Hippocampal formation (tissue), 2 donors: ENCODE measurements at regions not wholly inside any gene's neighbourhood (a gene's known extent, or its start where the extent isn't known, plus 50 kb on each side); places are given as distances from the start of the nearest gene placed in this dataset.

ENCODE experiments used
- DNase-seq, 2 donors: peaks; one replicate each; lab custom pipeline; 2025; lab: John Stamatoyannopoulos, UW

DNA sequence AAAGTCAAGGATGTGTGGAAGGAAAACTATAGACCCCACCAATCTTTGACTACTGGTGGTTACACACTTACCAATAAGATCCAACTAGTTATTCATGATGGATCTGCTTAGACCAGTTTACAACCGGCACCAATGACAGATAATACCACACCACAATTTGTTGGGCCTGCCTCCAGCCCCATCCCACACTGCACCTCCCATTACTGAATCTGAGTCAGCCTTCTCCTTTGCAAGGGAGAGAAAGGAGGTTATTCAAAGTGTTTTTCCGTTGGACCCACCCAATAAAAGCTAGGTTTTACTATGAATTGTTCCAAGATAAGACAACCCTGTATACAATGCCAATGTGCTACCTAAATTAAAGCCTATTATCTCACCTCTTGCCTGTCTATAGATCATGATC lies 453.5 kb downstream of the MTRR start:
- no peak for DNase-seq

- no peak for DNase-seq
Observed at GRCh38 chr5:8327016-8327415, 458.1 kb downstream of the MTRR start.

- DNase-seq: no peak
Observed at GRCh38 chr5:8329773-8330172, 460.8 kb downstream of the MTRR start.

DNA sequence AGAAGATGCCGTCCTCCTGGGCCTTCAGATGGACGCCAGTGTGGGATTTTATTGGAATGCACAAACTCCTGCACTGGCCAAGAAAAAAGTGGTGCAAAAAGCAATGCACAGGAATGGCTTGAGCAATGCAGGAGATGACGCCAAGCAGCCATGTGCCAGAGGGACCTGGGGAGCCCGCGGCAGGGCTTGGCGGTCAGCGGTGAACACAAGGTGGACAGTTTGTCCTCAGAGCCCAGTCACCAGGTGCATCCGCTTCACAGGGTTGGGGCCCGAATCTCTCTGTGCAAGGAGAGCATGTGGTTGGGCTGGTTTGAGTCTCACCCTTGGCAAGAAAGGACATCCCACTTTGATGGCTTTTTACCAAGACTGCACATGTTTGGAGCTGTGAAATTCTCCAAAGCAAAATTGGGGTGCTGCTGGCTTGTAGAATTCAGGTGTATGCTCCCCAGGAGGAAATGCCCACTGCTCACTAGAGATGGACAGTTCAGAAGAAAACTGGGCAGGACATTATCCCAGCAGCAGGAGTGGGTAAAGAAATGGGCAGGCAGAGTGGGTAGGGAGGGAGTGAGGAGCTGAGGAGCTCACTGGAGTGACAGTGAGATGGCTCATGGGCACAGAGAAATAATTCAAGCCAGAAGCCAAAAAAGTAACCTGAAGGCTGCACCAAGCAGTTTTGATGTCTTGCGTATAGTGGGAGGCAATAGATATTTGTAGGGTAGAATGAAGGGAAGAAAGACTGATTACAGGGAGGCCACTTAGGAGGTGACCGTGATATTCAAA lies 463.9 kb downstream of the MTRR start:
- no peak for DNase-seq

DNA sequence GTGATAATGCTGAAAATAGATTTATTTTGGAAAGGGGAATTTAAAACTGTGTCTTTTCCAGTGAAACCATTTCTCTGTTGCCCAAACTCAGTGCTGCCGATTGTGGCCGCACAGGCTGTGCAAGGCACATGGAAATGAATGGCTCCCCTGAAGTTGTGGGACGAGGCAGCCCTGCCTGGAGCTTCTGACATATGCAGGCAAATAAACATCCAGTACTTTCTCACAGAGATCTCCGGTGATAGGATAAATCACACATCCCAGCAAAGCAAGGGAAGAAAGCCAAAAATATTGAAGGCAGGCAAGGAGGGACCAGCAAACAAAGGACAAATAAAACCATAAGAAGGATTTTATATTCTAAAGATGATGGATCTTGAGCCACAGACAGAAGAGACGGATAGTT lies 464.5 kb downstream of the MTRR start:
- no peak for DNase-seq

DNA sequence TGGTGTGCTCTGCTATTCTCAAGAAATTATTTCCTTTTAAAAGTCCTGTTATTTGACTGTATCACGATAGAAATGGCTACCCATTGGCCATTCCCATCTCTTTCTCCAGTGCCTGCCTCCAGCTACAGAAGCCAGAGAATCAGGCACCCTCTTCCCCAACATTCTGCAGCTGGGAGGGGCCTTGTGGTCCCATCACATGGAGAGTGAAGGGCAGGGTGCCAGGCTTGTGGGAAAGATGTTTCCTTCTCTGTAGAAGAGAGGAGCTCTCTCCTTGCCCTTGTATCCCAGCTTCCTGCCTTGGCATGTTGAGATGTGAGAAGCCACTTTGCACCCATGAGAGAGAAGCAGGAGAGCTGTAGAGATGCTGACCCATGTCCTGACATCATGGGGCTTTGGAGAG lies 465.0 kb downstream of the MTRR start:
- DNase-seq: no peak

GRCh38 chr5:8340261-8340660 lies 471.3 kb downstream of the MTRR start:
- no peak for DNase-seq

DNA sequence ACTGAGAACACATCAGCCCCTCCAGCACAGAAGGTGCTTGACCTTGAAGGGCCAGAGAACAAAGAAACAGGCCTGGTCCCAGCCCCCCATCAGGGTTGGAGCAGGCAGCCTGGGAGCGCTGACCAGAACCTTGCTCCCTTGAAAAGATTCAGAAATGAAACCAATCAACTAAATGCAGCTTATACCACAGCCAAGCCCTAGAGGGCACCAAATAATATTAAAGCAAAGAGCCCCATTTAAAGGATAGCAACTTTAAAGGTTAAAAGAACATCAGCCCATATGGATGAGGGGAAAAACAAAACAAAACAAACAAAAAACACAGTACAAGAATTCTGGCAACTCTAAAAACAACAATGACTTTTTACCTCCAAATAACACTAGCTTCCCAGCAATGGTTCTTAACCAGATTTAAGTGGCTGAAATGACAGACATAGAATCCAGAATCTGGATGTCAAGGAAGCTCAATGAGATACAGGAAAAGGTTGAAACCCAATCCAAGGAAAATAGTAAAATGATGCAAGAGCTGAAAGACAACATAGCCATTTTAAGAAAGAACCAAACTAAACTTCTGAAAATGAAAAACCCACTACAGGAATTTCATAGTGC lies 471.9 kb downstream of the MTRR start:
- DNase-seq: peak in 1 of 2 donors; percentile 2

DNA sequence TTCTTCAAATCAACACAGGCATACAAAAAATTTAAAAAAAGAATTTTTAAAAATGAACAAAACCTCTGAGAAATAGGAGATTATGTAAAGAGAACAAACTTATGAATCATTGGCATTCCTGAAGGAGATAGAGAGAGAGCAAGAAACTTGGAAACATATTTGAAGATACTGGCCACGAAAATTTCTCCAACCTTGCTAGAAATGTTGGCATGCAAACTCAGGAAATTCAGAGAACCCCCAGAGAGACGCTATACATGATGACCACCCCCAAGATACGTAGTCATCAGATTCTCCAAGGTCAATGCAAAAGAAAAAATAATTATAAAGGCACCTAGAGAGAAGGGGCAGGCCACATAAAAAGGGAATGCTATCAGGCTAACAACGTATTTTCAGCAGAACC lies 472.5 kb downstream of the MTRR start:
- DNase-seq: no peak

DNA sequence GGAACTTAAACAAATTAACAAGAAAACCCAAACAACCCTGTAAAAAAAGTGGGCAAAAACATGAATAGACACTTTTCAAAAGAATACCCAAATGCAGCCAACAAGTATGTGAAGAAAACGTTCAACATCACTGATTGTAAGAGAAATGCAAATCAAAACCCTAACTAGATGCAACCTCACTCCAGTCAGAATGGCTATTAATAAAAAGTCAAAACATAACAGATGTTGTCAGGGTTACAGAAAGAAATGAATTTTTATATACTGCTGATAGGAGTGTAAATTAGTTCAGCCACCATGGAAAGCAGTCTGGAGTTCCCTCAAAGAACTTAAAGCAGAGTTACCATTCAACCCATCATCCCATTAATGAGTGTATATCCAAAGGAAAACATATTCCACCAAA lies 479.0 kb downstream of the MTRR start:
- DNase-seq: no peak

DNA sequence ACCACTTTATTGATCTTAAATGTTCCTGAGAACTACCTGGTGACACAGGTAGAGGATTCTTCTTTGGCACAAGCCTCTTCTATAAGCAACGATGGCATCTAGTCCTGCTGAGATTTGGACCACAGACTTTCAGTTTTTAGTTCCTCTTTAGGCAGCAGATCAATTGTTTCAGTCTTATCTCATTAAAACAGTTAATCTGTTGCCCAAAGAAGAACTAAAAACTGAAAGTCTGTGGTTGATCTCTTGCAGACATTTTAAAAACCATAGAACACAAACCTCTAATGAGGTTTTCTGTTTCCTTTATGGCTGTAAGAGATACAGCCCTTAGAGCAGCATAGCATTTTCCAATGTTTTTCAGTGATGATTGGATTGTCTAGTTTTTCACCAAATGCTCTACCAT lies 480.9 kb downstream of the MTRR start:
- no peak for DNase-seq

GRCh38 chr5:8350644-8351339 lies 481.8 kb downstream of the MTRR start:
- no peak for DNase-seq

GRCh38 chr5:8355981-8356380 lies 487.0 kb downstream of the MTRR start:
- DNase-seq: no peak

DNA sequence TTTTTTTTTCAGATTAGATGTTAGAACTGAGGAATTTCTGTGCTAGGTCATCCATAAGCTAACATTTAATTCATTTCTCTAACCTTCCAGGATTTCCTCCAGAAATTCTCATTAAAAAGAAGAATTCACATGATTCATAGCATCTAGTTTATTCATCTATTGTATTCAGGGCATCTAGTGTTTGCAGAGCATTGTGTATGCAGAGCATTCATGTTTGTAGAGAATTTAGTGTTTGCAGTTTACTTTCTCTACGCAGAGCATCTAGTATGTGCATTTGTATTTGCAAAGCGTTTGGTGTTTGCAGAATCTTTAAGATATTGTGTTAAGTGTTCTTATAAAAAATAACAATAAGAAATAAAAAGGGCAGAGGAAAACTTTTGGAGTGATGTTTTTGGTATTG lies 491.1 kb downstream of the MTRR start:
- DNase-seq: no peak

DNA sequence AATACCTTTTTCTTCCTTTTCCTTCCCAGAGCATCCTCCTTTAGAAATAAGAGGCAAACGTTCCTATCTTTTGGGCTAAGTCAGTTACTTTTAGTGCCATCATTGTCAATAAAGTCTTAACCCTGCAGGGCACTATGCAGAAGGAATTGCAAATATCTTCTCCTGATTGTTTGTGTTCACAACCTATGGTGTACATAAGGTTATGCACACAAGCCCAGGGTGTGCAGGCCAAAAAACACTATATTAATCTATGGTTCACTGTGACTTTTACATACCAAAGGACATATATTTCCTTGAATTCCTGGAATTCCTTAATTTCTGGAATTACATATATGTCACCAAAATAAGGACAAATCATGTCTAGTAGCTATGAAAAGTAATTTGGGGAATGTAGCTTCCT lies 493.5 kb downstream of the MTRR start:
- DNase-seq: no peak

- no peak for DNase-seq
Observed at GRCh38 chr5:8363138-8363537, 494.2 kb downstream of the MTRR start.

GRCh38 chr5:8366266-8366665 lies 497.3 kb downstream of the MTRR start:
- DNase-seq: peak in 1 of 2 donors; percentile 34

DNA sequence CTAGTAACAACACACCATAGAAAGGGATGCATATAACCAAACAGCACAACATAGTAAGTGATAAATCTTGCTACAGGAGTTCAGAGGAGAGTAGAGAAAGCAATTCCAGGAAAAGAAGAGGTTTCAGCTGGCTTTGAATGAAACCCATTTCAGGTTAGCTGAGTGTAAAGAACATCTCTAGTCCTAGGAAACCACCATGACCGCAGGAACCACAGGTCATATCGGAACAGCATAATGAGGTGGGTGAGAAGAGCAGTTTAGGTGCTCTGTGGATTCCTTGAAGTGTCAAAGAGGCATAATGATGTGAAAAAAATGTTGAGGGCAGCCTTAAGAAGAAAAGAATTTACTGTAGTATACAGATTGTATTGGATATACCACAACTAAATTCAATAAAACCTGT lies 507.5 kb downstream of the MTRR start:
- no peak for DNase-seq

DNA sequence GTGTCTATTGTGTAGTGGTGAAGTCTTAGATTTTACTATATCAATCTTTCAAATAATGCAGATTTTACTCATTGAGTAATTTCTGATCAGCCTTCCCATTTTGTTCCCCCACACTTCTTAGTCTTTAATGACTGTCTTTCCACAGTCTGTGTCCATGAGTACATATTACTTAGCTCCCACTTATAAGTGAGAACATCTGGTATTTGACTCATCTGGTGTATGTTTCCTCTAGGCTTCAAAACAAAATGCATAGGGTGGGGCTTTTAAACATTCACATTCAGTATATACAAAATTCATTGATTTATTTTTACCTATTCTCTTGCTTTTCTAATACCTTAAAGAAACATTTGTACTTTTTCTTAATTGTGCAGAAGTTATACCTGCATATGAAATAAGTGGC lies 513.0 kb downstream of the MTRR start:
- no peak for DNase-seq

DNA sequence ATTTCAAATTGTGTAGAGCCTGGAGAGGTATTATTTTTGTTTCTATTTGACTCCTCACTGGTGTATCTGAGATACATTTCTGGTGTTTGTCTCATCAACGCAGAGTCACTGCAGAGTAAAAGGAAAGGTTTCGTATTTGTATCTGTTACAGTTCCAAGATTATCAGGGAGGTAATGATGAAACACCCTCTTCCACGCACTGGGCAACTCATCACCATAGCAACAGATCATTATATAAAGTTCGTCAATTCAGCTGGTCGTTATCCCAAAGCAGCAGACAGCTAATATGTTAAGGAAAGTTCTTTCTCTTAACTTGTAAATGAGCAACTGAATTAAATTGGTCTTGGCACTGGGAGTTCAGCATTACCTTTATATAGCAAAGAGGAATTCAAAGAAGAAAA lies 513.5 kb downstream of the MTRR start:
- no peak for DNase-seq

DNA sequence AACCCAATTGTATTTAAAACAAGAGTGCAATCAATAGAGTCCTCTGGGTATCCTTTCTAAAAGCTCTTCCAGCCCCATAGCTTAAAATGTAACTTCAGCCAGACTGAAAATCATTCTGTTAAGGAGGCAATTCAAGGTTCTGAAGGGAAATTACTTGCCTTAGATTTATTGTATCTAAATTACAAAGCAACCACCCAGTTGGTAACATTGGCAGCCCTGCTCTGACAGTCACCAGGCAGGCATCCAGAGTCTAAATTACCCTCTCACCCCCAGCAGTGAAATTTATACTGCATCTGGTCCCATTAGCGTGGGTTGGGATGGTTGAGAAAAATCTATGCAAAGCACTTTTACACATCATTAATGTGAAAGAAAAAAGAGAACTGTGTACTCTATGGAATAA lies 514.7 kb downstream of the MTRR start:
- DNase-seq: no peak

GRCh38 chr5:8386719-8387288 lies 517.9 kb downstream of the MTRR start:
- DNase-seq: no peak

DNA sequence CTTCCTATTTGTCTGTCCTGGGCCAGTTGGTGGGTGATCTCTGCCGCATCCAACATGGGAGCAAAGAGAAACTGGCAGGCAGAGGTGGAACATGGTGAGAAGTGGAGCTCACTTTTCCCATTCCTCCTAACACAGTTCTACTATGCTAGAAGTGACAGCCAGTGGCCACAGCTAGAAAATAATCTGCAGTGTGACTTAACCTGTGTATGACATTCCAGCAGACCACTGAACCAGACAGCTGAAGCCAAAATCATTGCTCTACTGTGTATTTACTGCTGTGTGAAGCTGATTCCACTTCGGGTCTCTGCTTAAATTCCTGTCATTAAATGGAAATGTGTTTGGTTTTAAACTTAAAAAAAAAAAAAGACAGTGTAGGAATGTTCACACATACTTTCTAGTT lies 523.0 kb downstream of the MTRR start:
- no peak for DNase-seq
